A673 (cell line): ENCODE measurements at regions not wholly inside any gene's neighbourhood (a gene's known extent, or its start where the extent isn't known, plus 50 kb on each side); places are given as distances from the start of the nearest gene placed in this dataset.

Source experiments
- BruUV-seq: library from RNA; stranded (reverse); fragments of 400-500 nt; replicated peaks from 2 replicates; lab custom pipeline; 2021; lab: Mats Ljungman, UMichigan
- CTCF ChIA-PET: fragments of 300-600 bp; sonication (Branson Sonifier 250); formaldehyde crosslinking; loops from one replicate; lab custom pipeline; 2022; ENCODE audit warnings: antibody characterized with exemption; lab: Charles Lee
- POLR2A ChIA-PET: fragments of 300-600 bp; sonication (Branson Sonifier 250); formaldehyde crosslinking; loops from one replicate; lab custom pipeline; 2022; ENCODE audit warnings: antibody characterized with exemption; ENCODE audit not compliant: low non-redundant PET; lab: Charles Lee
- DNase-seq: peaks from one replicate; pipeline ENCODE4 v3.0.0-alpha.2; 2015; ENCODE audit warnings: low spot score
- H3K27ac ChIP-seq: fragments of 200-600 bp; sonication (generic); 2 replicates; pipeline ENCODE4 v1.5.1; 2016; ENCODE audit warnings: mixed run types, low read depth, mild to moderate bottlenecking, mixed read lengths, antibody characterized with exemption, low read length; ENCODE audit not compliant: poor library complexity, severe bottlenecking
- H3K27me3 ChIP-seq: fragments of 200-600 bp; sonication (generic); replicated peaks from 2 replicates; pipeline ENCODE4 v1.6.1; 2017; ENCODE audit warnings: mixed run types, low read depth, mild to moderate bottlenecking, mixed read lengths, antibody characterized with exemption, low read length; ENCODE audit not compliant: insufficient read depth, poor library complexity
- H3K36me3 ChIP-seq: fragments of 200-600 bp; sonication (generic); 2 replicates; pipeline ENCODE4 v1.6.1; 2016; ENCODE audit warnings: mixed run types, mild to moderate bottlenecking, mixed read lengths, antibody characterized with exemption, low read length; ENCODE audit not compliant: insufficient read depth, poor library complexity, severe bottlenecking
- H3K4me1 ChIP-seq: fragments of 200-600 bp; sonication (generic); 2 replicates; pipeline ENCODE4 v1.6.1; 2017; ENCODE audit warnings: mixed run types, mild to moderate bottlenecking, mixed read lengths, antibody characterized with exemption, low read length; ENCODE audit not compliant: insufficient read depth, poor library complexity, severe bottlenecking
- H3K4me3 ChIP-seq: fragments of 200-600 bp; sonication (generic); 2 replicates; pipeline ENCODE4 v1.5.1; 2016; ENCODE audit warnings: low read depth, mixed run types, mild to moderate bottlenecking, mixed read lengths, low read length; ENCODE audit not compliant: poor library complexity, severe bottlenecking
- H3K9me3 ChIP-seq: fragments of 200-600 bp; sonication (generic); 2 replicates; pipeline ENCODE4 v1.6.1; 2016; ENCODE audit warnings: mixed run types, low read depth, mild to moderate bottlenecking, mixed read lengths, antibody characterized with exemption, low read length; ENCODE audit not compliant: poor library complexity, severe bottlenecking
- CTCF ChIP-seq: fragments of 300-800, 200-600 bp; sonication (generic); conservative IDR thresholded peaks from 2 replicates; pipeline ENCODE4 v1.5.1; 2017; ENCODE audit warnings: low read depth, mild to moderate bottlenecking, antibody characterized with exemption, low read length, moderate library complexity, mixed read lengths
- EZH2 ChIP-seq: fragments of 200-600 bp; sonication (generic); IDR thresholded peaks from 2 replicates; pipeline ENCODE4 v1.6.1; 2017; ENCODE audit warnings: borderline replicate concordance, low read depth, mild to moderate bottlenecking, mixed read lengths, antibody characterized with exemption, low read length; ENCODE audit not compliant: poor library complexity, severe bottlenecking
- intact Hi-C: fragments of 100-400 bp; cut with micrococcal nuclease; formaldehyde crosslinking; loops from one replicate; pipeline ENCODE4 v1.10.0; 2022; ENCODE audit not compliant: unreplicated experiment

GRCh38 chr1:22359427-22359826 lies 92.2 kb upstream of the ZBTB40 start:
- ChIA-PET POLR2A (no interaction called here), CTCF (no interaction called here)
- no TSS peak for BruUV-seq

GRCh38 chr1:22362626-22363402 lies 88.8 kb upstream of the ZBTB40 start:
- no TSS peak for BruUV-seq
- POLR2A ChIA-PET = no interaction called here
- H3K36me3 ChIP-seq = no peaks in the 10 kb centered on the region
- no peaks in the 10 kb centered on the region for H3K9me3 ChIP-seq
- H3K27me3 ChIP-seq = no peaks in the 10 kb centered on the region
- CTCF ChIA-PET = no interaction called here
- peaks cover 5% of the 10 kb centered on the region for H3K4me1 ChIP-seq
- no peak overlapping the region for H3K4me3 ChIP-seq
- no peak for TF ChIP-seq CTCF
- no peak for TF ChIP-seq EZH2
- no peak for DNase-seq
- intact Hi-C loops = no loop called here
- H3K27ac ChIP-seq = no peak overlapping the region

More at GRCh38 chr1:22359427-22359826, 92.2 kb upstream of the ZBTB40 start:
- H3K4me3 ChIP-seq = no peak overlapping the region
- no peak for DNase-seq
- TF ChIP-seq EZH2 (no peak), CTCF (no peak)
- H3K36me3 ChIP-seq = no peaks in the 10 kb centered on the region
- H3K27me3 ChIP-seq = no peaks in the 10 kb centered on the region
- intact Hi-C loops = no loop called here
- no peaks in the 10 kb centered on the region for H3K9me3 ChIP-seq
- no peaks in the 10 kb centered on the region for H3K4me1 ChIP-seq
- no peak overlapping the region for H3K27ac ChIP-seq

- ChIA-PET CTCF (no interaction called here), POLR2A (no interaction called here)
- no peak for DNase-seq
- no TSS peak for BruUV-seq
- peaks cover 5% of the 10 kb centered on the region for H3K4me1 ChIP-seq
- H3K9me3 ChIP-seq = no peaks in the 10 kb centered on the region
- H3K27me3 ChIP-seq = no peaks in the 10 kb centered on the region
- H3K27ac ChIP-seq = no peak overlapping the region
- H3K4me3 ChIP-seq = no peak overlapping the region
- no peaks in the 10 kb centered on the region for H3K36me3 ChIP-seq
- intact Hi-C loops = no loop called here
- TF ChIP-seq EZH2 = no peak
- no peak for TF ChIP-seq CTCF
Observed at GRCh38 chr1:22363403-22364325, 88.0 kb upstream of the ZBTB40 start.
